HepG2 (cell line): ENCODE measurements at regions not wholly inside any gene's neighbourhood (a gene's known extent, or its start where the extent isn't known, plus 50 kb on each side); places are given as distances from the start of the nearest gene placed in this dataset.

ENCODE experiments used
- ATAC-seq: fragments of 200-7000 bp; cut with Tn5 transposase; 3 replicates; pipeline ENCODE4 v1.9.1; 2020; ENCODE audit warnings: mild to moderate bottlenecking, moderate library complexity
- BruUV-seq: library from RNA; stranded (reverse); fragments of 400-500 nt; replicated peaks from 2 replicates; lab custom pipeline; 2021; lab: Mats Ljungman, UMichigan
- CTCF ChIA-PET: fragments of 300-600 bp; formaldehyde crosslinking; extraction: SDS; loops from one replicate; lab custom pipeline; 2021; ENCODE audit warnings: low total read pairs, inconsistent platforms, low intra/inter-chr PET ratio; lab: Yijun Ruan, JAX
- POLR2A ChIA-PET: fragments of 350-600 bp; sonication (Branson Sonifier 250); formaldehyde crosslinking; loops from one replicate; lab custom pipeline; 2020; ENCODE audit warnings: antibody characterized with exemption, inconsistent platforms; lab: Yijun Ruan, JAX
- DNase-seq: peaks from one replicate; pipeline ENCODE4 v3.0.0-alpha.2; 2015; ENCODE audit warnings: low spot score
- FAIRE-seq: peaks from 3 replicates; lab custom pipeline; 2011; peaks lifted over from hg19 to GRCh38; lab: Jason Lieb, UNC
- H2AFZ ChIP-seq: one replicate; pipeline ENCODE4 v1.6.1; 2011; ENCODE audit warnings: low read length, inconsistent platforms
- H3K27ac ChIP-seq: fragments of 300-600 bp; 3 replicates; pipeline ENCODE4 v1.8.0; 2011; ENCODE audit warnings: mixed run types, mild to moderate bottlenecking, mixed read lengths, low read length, inconsistent platforms; ENCODE audit not compliant: insufficient read depth; ENCODE audit errors: extremely low read length
- H3K27me3 ChIP-seq, 2 experiments: fragments of 200-600 bp in 1 of 2; 2 replicates in 1 of 2; 3 replicates in 1 of 2; pipeline versions ENCODE4 v1.6.0 to v1.8.0; 2011; ENCODE audit warnings: low read length in 2 of 2, mild to moderate bottlenecking in 2 of 2, moderate library complexity in 2 of 2, inconsistent platforms in 1 of 2; ENCODE audit not compliant: insufficient read depth in 2 of 2, control insufficient read depth in 1 of 2
- H3K36me3 ChIP-seq, 2 experiments: fragments of 200-600 bp in 1 of 2; replicated peaks in 1 of 2; 2 replicates in 1 of 2; 3 replicates in 1 of 2; pipeline versions ENCODE4 v1.5.1 to v1.8.0; 2011; ENCODE audit warnings: low read length in 2 of 2, inconsistent platforms in 1 of 2; ENCODE audit not compliant: insufficient read depth in 2 of 2, control insufficient read depth in 1 of 2
- H3K4me1 ChIP-seq: 2 replicates; pipeline ENCODE4 v1.5.1; 2012; ENCODE audit warnings: low read length, inconsistent platforms; ENCODE audit not compliant: insufficient read depth
- H3K4me2 ChIP-seq: 2 replicates; pipeline ENCODE4 v1.6.0; 2011; ENCODE audit warnings: low read depth, low read length, inconsistent platforms
- H3K4me3 ChIP-seq, 3 experiments: fragments of 200-600 bp in 1 of 3; sonication (generic), shearing (Covaris generic) in 1 of 3; replicated peaks in 1 of 3; 2 replicates each; pipeline ENCODE4 v1.5.1; 2011 to 2016; ENCODE audit warnings: low read length in 3 of 3, inconsistent platforms in 2 of 3, low read depth in 2 of 3, mild to moderate bottlenecking in 2 of 3, control low read depth in 1 of 3, mixed read lengths in 1 of 3; ENCODE audit not compliant: insufficient read depth in 1 of 3
- H3K79me2 ChIP-seq: one replicate; pipeline ENCODE4 v1.6.1; 2011; ENCODE audit warnings: low read length, inconsistent platforms; ENCODE audit not compliant: insufficient read depth
- H3K9ac ChIP-seq: 2 replicates; pipeline ENCODE4 v1.6.0; 2011; ENCODE audit warnings: mild to moderate bottlenecking, low read depth, low read length, inconsistent platforms; ENCODE audit not compliant: insufficient read depth
- H3K9me3 ChIP-seq: 2 replicates; pipeline ENCODE4 v1.5.1; 2012; ENCODE audit warnings: mild to moderate bottlenecking, low read length
- H4K20me1 ChIP-seq: 2 replicates; pipeline ENCODE4 v1.6.0; 2011; ENCODE audit warnings: inconsistent platforms, mild to moderate bottlenecking, low read length, moderate library complexity; ENCODE audit not compliant: insufficient read depth
- AKAP8 ChIP-seq: sonication (generic); formaldehyde crosslinking; IDR thresholded peaks from 2 replicates; pipeline ENCODE4 v1.5.1; 2020; ENCODE audit warnings: mild to moderate bottlenecking, missing genetic modification reagents
- DR1 ChIP-seq: sonication (generic); formaldehyde crosslinking; IDR thresholded peaks from 2 replicates; pipeline ENCODE4 v1.8.0; 2021; ENCODE audit warnings: mild to moderate bottlenecking, missing genetic modification reagents, inconsistent platforms
- IRX3 ChIP-seq: sonication (generic); formaldehyde crosslinking; IDR thresholded peaks from 2 replicates; pipeline ENCODE4 v1.8.1; 2023; ENCODE audit warnings: mild to moderate bottlenecking, low read depth, missing genetic modification reagents, borderline replicate concordance
- RFX1 ChIP-seq: fragments of 450-650 bp; IDR thresholded peaks from 2 replicates; pipeline ENCODE4 v1.6.1; 2017
- SAP130 ChIP-seq: IDR thresholded peaks from 2 replicates; pipeline ENCODE4 v1.6.1; 2016; ENCODE audit warnings: low read depth
- TOE1 ChIP-seq: sonication (generic); formaldehyde crosslinking; IDR thresholded peaks from 2 replicates; pipeline ENCODE4 v1.4.0; 2020; ENCODE audit warnings: mild to moderate bottlenecking, missing genetic modification reagents
- ZNF235 ChIP-seq: sonication (generic); formaldehyde crosslinking; IDR thresholded peaks from 2 replicates; pipeline ENCODE4 v1.8.1; 2023; ENCODE audit warnings: mild to moderate bottlenecking, missing genetic modification reagents, borderline replicate concordance
- ZNF264 ChIP-seq: sonication (generic); formaldehyde crosslinking; IDR thresholded peaks from 2 replicates; pipeline ENCODE4 v1.4.0; 2020; ENCODE audit warnings: missing genetic modification reagents
- ZNF496 ChIP-seq: sonication (generic); formaldehyde crosslinking; IDR thresholded peaks from 2 replicates; pipeline ENCODE4 v1.8.1; 2023; ENCODE audit warnings: mild to moderate bottlenecking, moderate library complexity, missing genetic modification reagents; ENCODE audit not compliant: insufficient replicate concordance
- ZNF616 ChIP-seq: sonication (generic); formaldehyde crosslinking; IDR thresholded peaks from 2 replicates; pipeline ENCODE4 v1.5.0; 2020; ENCODE audit warnings: low read depth, mild to moderate bottlenecking, missing genetic modification reagents
- ZNF724P ChIP-seq: sonication (generic); formaldehyde crosslinking; IDR thresholded peaks from 2 replicates; pipeline ENCODE4 v1.8.0; 2022; ENCODE audit warnings: missing genetic modification reagents, borderline replicate concordance
- ZNF879 ChIP-seq: sonication (generic); formaldehyde crosslinking; IDR thresholded peaks from 2 replicates; pipeline ENCODE4 v1.8.1; 2023; ENCODE audit warnings: missing genetic modification reagents
- ZSCAN20 ChIP-seq: sonication (generic); formaldehyde crosslinking; IDR thresholded peaks from 2 replicates; pipeline ENCODE4 v1.4.0; 2020; ENCODE audit warnings: missing genetic modification reagents, mild to moderate bottlenecking, borderline replicate concordance
- WGBS: methylation state at CpG from one replicate; pipeline ENCODE4 v1.1.6; 2017; ENCODE audit warnings: low lambda C conversion rate; 5-methylcytosine and 5-hydroxymethylcytosine counted together
- in situ Hi-C: cut with HindIII; loops from 2 replicates; pipeline ENCODE4 v1.10.0; 2017; ENCODE audit warnings: low pct_unique_long_range_greater_than_20kb; ENCODE audit not compliant: extremely low pct_ligation_motif_present
- intact Hi-C: fragments of 100-400 bp; cut with micrococcal nuclease; formaldehyde crosslinking; loops from one replicate; pipeline ENCODE4 v1.10.0; 2022; ENCODE audit not compliant: unreplicated experiment
- TF ChIP-seq, protein P1 (sequence below): sonication (generic); formaldehyde crosslinking; IDR thresholded peaks from 2 replicates; pipeline ENCODE4 v1.4.0; 2020; ENCODE audit warnings: missing genetic modification reagents
- TF ChIP-seq, protein P2 (sequence below): sonication (generic); formaldehyde crosslinking; IDR thresholded peaks from 2 replicates; pipeline ENCODE4 v1.4.0; 2020; ENCODE audit warnings: missing genetic modification reagents, borderline replicate concordance
- TF ChIP-seq, protein P3 (sequence below), 2 experiments: sonication (generic) in 1 of 2; formaldehyde crosslinking in 1 of 2; IDR thresholded peaks; 2 replicates each; pipeline versions ENCODE4 v1.5.1 to v1.6.1; 2011 to 2020; ENCODE audit warnings: borderline replicate concordance in 1 of 2, low read depth in 1 of 2, low read length in 1 of 2, mild to moderate bottlenecking in 1 of 2, missing genetic modification reagents in 1 of 2, moderate library complexity in 1 of 2

DNA sequence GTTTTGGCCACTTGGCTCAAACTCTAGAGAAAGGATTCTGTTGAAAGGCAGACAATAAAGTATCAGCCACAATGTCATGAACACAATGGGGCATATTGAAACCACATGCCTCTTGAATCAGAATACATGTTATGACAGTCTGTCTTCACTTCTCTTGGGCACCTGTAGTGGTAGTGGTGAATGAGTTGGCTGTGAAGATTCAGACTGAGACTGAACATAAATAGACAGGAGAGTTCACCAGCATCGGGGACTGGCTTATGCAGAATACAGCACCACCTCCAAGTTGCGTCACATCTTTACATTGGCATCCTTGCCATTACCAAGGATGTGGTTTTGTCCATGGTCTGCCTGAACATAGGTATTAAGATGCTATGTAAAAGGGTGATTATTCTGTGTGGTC lies 336.8 kb downstream of the MYCN start:
- intact Hi-C loops (no loop called here), in situ Hi-C loops (no loop called here)
- no peak overlapping the region for H3K4me3 ChIP-seq
- H2AFZ ChIP-seq = no peak overlapping the region
- H3K27ac ChIP-seq = no peak overlapping the region
- DNase-seq (no peak), ATAC-seq (no peak), FAIRE-seq (no peak)
- no peaks in the 10 kb centered on the region; a peak in 1 of 5 replicates for H3K36me3 ChIP-seq
- H3K4me1 ChIP-seq = no peaks in the 10 kb centered on the region
- ChIA-PET POLR2A (no interaction called here), CTCF (no interaction called here)
- no peak overlapping the region for H3K9ac ChIP-seq
- 45% methylated on average over 2 of the region's 2 CpGs for WGBS
- H3K27me3 ChIP-seq = no peaks in the 10 kb centered on the region; a peak in 1 of 5 replicates
- no peak overlapping the region for H3K4me2 ChIP-seq
- H4K20me1 ChIP-seq = no peaks in the 10 kb centered on the region
- BruUV-seq = no TSS peak
- H3K9me3 ChIP-seq = no peaks in the 10 kb centered on the region
- no peaks in the 10 kb centered on the region for H3K79me2 ChIP-seq
- no peak for TF ChIP-seq AKAP8 (CRISPR knock-in tag)
- TF ChIP-seq, protein P1, sequence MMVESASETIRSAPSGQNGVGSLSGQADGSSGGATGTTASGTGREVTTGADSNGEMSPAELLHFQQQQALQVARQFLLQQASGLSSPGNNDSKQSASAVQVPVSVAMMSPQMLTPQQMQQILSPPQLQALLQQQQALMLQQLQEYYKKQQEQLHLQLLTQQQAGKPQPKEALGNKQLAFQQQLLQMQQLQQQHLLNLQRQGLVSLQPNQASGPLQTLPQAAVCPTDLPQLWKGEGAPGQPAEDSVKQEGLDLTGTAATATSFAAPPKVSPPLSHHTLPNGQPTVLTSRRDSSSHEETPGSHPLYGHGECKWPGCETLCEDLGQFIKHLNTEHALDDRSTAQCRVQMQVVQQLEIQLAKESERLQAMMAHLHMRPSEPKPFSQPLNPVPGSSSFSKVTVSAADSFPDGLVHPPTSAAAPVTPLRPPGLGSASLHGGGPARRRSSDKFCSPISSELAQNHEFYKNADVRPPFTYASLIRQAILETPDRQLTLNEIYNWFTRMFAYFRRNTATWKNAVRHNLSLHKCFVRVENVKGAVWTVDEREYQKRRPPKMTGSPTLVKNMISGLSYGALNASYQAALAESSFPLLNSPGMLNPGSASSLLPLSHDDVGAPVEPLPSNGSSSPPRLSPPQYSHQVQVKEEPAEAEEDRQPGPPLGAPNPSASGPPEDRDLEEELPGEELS (CRISPR knock-in tag) = no peak
- no peak for TF ChIP-seq ZNF724P
- TF ChIP-seq TOE1 (CRISPR knock-in tag) = no peak
- TF ChIP-seq ZNF616 (CRISPR knock-in tag) = no peak
- TF ChIP-seq IRX3 (CRISPR knock-in tag) = no peak
- TF ChIP-seq ZNF879 = no peak
- TF ChIP-seq, protein P2, sequence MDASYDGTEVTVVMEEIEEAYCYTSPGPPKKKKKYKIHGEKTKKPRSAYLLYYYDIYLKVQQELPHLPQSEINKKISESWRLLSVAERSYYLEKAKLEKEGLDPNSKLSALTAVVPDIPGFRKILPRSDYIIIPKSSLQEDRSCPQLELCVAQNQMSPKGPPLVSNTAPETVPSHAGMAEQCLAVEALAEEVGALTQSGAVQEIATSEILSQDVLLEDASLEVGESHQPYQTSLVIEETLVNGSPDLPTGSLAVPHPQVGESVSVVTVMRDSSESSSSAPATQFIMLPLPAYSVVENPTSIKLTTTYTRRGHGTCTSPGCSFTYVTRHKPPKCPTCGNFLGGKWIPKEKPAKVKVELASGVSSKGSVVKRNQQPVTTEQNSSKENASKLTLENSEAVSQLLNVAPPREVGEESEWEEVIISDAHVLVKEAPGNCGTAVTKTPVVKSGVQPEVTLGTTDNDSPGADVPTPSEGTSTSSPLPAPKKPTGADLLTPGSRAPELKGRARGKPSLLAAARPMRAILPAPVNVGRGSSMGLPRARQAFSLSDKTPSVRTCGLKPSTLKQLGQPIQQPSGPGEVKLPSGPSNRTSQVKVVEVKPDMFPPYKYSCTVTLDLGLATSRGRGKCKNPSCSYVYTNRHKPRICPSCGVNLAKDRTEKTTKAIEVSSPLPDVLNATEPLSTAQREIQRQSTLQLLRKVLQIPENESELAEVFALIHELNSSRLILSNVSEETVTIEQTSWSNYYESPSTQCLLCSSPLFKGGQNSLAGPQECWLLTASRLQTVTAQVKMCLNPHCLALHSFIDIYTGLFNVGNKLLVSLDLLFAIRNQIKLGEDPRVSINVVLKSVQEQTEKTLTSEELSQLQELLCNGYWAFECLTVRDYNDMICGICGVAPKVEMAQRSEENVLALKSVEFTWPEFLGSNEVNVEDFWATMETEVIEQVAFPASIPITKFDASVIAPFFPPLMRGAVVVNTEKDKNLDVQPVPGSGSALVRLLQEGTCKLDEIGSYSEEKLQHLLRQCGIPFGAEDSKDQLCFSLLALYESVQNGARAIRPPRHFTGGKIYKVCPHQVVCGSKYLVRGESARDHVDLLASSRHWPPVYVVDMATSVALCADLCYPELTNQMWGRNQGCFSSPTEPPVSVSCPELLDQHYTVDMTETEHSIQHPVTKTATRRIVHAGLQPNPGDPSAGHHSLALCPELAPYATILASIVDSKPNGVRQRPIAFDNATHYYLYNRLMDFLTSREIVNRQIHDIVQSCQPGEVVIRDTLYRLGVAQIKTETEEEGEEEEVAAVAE (CRISPR knock-in tag) = no peak
- TF ChIP-seq SAP130 = no peak
- no peak for TF ChIP-seq ZSCAN20 (CRISPR knock-in tag)
- no peak for TF ChIP-seq RFX1
- no peak for TF ChIP-seq ZNF264 (CRISPR knock-in tag)
- TF ChIP-seq ZNF496 = no peak
- TF ChIP-seq, protein P3, sequence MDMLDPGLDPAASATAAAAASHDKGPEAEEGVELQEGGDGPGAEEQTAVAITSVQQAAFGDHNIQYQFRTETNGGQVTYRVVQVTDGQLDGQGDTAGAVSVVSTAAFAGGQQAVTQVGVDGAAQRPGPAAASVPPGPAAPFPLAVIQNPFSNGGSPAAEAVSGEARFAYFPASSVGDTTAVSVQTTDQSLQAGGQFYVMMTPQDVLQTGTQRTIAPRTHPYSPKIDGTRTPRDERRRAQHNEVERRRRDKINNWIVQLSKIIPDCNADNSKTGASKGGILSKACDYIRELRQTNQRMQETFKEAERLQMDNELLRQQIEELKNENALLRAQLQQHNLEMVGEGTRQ (IDR thresholded peaks at IDR 0.05; ENCODE audit: low read depth, low read length) = no peak
- TF ChIP-seq, protein P3 (CRISPR knock-in tag; IDR thresholded peaks at IDR 0.05; ENCODE audit: borderline replicate concordance) = no peak
- TF ChIP-seq ZNF235 (CRISPR knock-in tag) = no peak
- TF ChIP-seq DR1 (CRISPR knock-in tag) = no peak
